ENCODE measurements at regions not wholly inside any gene's neighbourhood (a gene's known extent, or its start where the extent isn't known, plus 50 kb on each side); places are given as distances from the start of the nearest gene placed in this dataset.

DNA sequence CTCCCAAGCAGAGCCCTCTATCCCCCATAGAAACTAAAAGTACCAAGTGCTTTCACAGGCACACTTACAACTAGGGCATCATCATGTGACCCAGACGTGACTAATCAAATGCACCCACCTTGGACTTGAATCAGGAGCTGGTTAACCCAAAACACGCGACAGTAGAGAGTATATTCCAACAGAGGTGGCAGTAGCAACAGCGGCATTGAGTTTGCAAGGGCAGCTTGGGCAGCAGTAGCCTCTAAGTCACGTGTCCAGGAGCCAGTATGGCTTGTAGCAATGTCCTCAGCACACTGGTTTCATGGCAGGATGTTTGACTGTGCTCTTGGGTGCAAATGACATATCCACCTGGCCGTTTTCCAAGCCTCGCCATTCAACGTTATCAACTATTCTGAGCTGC, 73.4 kb upstream of the DNAH5 start:
- no peak for DNase-seq (ENCODE audit: low spot score)

DNA sequence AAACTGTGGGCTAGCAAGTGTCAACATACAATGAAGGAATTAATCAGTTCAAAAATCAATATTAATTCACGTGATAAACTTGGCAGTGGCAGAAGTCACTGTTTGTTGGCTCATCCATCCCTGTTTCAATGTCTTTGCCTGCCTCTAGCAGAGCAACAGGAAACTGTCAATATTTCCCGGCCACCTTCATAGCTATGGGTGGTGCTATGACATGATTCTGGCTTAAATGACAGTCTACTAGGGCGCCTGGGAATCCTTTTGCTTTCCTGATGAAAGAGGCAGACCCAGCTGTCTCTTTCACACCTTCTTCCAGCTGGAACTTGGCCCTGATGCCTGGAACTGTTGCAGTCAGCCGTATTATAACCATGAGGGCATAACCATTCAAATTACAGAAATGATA, 72.1 kb upstream of the DNAH5 start:
- DNase-seq (ENCODE audit: low spot score) = no peak

DNA sequence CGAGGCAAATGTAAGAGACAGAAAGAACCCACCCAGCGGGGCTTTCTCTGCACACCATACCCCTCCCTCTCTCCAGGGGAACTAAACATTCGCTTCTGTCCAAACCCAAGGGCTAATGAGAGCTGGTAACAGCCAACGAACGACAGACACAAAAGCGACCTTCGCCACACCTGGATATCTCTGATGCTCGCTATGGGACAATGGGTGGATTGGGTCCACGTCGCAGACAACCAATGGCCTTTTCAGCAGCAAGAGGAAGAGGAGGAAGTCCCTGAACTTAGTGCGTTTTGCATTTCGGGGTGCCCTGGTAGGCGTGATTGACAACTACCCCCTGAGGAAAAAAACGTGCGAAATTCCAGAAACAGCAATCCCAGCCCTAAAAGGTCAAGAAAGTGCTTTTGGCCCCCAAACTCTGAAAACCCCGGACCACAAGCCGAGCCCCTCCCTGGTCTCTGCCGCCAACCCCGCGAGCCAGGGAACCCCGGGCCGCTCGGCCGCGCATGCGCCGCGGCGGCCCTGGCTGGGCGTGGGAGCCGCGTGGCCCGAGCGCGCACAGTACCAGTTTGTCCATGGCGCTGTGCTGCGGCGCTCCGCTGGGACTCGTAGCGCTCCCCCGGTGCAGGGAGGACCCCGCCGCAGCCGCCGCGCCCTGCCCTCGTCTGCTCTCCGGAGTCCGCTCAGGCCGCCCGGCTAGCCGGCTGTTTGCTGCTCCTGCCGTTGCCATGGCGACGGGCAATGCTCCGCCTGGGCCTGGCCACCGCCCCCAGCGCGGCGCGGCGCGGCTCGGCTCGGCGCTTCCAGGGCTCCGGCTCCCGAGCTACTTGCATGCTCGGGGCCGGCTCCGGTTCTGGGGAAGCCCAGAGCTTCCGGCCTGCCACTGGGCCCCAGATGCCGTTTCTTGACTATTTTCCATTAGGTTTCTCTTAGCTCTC, 66.9 kb upstream of the DNAH5 start:
- DNase-seq (ENCODE audit: low spot score) = peak; percentile 58

DNA sequence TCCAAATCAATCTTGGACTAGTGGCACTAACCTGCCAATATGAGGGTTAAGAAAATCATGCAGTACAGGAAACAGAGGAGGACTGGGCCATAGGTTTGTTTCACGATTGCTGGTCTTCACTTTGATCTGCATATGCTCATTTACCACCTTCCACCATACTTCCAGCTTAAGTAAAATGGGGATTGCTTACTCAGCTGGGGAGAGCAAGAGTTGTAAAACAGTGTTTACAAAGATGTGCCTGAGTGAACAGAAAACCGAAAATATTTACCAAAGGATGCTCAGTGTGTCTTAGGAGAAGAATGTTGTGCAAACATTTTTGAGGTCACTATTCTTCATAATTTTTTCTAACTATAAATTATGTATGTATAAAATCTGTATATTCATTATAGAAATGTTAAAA, 65.1 kb upstream of the DNAH5 start:
- DNase-seq (ENCODE audit: low spot score) = no peak

DNA sequence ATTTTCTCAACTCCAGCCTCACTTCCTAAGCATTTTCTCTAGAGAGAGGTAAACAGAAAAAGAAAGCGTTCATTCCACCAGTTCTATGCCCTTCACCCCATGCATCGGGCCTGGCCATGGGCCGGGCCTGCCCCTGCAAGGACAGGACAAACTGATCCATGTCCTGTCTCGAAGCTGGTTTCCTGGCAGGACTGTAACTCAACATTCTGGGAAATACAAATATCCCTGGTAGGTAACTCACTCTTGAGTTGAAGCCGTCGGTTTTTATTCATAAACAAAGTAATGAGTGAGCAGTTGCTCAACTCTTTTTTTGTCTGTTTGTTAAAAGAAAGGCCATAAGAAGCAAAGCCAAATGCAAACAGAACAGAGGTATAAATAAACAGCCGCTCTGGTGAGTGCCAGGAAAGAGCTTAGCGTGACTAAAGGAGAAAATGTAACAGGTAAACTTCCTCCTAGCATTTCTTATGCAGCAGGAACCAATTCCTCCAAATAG, 64.4 kb upstream of the DNAH5 start:
- DNase-seq (ENCODE audit: low spot score) = no peak

DNA sequence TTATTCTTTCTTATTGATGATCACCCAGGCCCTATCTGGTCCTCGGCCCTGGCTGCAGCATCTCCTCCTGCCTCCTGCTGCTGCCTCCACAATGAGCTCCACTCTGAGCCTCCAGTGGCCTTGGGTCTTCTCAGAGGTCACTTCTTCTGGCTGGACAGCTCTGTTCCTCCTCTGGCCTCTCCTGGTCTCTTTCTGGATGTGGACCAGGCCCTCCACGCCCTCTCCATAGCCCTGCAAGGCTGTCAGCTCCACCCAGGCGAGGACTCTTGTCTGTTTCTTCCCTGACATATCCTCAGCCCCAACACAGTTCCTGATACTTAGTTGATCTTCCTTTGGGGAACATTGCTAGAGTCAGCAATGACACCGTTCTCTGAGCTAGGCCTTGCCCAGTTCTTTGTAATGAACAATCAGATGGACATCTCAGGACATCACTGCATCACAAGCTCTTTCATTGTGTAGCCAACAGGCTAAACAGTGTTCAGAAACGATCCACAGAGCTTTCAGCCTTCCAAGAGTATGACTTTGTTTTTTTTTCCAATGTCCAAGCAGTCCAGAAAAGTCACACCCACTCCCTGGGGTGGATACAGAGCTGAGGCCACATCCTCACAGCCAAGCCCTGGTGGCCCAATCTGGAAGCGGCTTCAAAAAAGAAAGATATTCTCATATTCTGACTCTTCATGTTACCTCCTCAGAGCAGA, 62.5 kb upstream of the DNAH5 start:
- DNase-seq (ENCODE audit: low spot score) = no peak

DNA sequence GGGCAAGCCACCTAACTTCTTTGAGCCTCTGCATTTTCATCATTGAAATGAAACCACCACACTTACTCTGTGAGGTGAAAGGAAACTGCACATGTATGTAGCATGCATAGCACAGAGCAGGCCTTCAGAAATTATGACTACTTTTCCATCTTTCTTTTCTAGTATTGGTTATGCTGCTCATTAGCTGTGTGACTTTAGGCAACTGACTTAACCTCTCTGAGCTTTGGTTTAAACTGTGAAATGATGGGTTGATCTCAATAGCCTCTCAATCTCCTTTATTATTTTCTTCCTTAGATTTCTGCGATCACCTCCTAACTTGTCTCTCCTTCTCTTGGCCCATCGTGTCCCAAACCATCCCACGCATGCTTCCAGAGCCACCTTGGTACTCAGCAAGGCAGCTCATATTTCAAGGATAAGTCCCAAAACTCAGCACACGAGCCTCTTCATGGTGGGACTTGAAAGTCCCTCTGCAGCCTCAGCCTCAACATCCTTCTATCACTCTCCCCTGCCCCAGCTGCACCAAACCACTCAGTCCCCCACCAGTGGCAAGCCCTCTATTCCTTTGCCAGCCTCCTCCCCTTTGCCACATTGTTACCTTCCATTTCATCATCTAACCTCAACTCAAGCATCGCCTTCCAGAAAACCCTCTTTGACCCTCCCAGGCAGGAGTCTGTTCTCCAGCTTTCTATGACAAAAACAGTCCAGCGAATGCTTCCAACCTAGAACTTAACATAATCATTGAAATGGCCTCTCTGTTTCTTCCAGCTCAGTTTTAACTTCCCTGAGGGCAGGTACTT, 60.3 kb upstream of the DNAH5 start:
- no peak for DNase-seq (ENCODE audit: low spot score)

DNA sequence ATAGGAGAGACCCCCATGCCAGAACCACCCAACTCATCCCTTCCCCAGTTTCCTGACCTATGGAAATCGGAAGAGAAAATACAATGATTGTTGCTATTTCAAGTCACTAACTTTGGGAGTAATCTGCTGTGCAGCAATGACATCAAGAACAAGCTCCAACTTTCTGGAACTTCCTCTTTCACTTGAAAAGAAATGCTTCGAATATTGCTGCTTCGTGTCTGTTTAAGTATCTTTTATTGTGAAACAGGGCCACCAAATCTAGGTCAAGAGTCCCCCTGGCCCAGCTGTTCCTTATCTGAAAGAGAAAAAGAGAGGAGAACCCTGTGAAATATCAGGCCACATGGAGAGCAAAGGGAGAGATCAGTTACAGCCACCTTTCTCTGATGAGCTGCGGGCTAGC, 59.4 kb upstream of the DNAH5 start:
- DNase-seq (ENCODE audit: low spot score) = peak; percentile 21

DNA sequence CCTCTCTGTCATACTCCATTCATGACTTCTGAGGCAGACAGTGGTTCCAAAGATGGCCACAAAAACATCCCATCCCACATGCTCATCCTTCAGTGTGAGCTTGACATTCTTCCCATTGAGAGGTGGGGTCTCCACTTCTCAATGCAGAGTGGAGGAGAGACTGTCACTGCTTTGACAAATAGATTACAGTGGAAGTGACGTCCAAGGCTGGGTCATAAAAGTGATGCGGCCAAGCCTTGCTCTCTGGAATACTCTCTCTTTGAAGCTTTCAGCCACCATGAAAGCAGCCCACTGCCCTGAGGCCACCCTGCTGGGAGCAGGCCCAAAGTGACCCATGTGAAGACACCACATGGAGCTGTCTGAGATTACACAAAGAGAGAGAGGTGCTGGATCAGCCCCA, 59.0 kb upstream of the DNAH5 start:
- DNase-seq (ENCODE audit: low spot score) = no peak

DNA sequence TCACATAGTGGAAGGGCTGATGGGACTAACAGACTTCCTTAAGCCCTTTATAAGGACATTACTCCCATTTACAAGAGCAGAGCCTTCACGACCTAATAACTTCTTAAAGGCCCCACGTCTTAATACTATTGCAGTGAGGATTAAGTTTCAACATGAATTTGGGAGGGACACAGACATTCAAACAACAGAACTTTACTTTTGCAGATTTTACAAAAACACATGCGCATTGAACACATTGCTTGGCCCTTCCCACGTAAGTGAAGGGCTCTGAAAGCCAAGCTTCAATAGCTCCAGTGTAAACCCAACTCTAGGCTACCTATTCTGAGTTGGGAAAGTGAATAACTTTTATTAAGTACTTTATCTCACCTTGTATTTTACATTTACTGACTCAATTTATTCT, 53.8 kb upstream of the DNAH5 start:
- no peak for DNase-seq (ENCODE audit: low spot score)

DNA sequence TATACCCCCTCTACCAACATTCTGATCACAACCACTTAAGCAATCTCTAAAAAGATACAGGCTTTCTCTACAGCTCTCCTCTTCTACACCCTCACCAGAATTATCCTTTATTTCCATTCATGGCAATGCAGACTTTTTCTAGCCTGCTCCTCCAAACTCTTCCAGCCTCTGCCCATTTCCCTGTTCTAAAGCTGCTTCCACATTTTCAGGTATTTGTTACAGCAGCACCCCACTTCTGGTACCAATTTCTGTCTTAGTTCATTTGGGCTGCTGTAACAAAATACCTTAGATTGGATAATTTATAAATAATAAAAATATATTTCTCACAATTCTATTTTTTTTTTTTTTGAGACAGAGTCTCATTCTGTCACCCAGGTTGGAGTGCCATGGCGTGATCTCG, 53.0 kb upstream of the DNAH5 start:
- no peak for DNase-seq (ENCODE audit: low spot score)

DNA sequence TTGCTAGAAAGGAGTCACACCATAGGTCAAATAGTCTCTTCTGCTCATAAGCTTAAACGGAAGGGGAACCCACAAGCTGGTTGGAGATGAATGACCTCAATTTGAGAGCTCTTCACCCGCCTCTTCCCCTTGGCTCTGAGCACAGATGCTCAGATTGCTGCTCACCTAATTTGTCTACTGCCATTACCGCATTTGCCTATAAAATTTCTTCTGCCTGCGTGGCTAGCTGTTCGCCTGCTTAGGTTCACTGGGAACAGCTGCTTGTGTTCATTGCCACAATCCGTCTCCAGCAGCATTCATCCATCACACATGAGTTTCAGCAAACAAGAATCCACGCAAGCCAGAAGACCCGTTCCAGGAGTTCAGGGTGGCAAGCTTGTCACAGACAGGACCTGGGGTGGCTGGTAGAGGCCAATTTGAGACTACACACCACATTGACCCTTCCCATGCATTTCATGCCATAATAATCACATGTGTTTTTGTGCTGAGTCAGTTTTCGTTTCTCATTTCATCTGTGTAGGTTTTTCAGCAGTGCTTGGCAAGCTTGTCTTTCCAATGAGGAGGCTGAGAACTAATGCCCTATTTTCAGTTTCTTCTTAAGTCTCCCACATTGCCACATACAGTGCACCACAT, 50.2 kb upstream of the DNAH5 start:
- DNase-seq (ENCODE audit: low spot score) = no peak

All from pons (tissue), 1 donor.